ENCODE measurements at regions not wholly inside any gene's neighbourhood (a gene's known extent, or its start where the extent isn't known, plus 50 kb on each side); places are given as distances from the start of the nearest gene placed in this dataset.

DNA sequence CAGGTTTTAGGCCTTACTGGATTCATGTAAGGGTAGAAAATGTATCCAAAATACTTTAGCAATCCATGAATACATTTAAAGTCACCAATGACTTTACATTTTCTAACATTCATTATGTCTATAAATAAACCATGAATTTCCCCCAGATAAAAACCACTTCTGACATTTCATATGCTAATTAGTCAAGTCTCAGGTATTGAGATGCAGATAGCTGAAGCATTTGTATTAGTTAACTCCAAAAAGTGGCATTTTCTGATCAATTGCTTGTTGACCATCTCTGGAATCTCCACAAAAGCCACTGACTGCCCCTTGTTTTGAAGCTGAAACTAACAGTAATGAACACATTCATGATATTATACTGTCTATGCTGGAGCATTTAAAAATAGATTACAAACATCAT lies 68.4 kb upstream of the RAP2B start:
- TF ChIP-seq CBX8 (IDR thresholded peaks at IDR 0.05) (no peak), FOSL2 (IDR thresholded peaks at IDR 0.05) (no peak), FOSL2 (CRISPR knock-in tag; IDR thresholded peaks at IDR 0.05) (no peak), MAFK (IDR thresholded peaks at IDR 0.05; ENCODE audit: partially characterized antibody) (no peak), FOXS1 (CRISPR knock-in tag; IDR thresholded peaks at IDR 0.05) (no peak), HEYL (CRISPR knock-in tag; IDR thresholded peaks at IDR 0.05) (no peak), RCOR1 (IDR thresholded peaks at IDR 0.05; ENCODE audit: low read depth, low read length) (no peak), POLR2A (IDR thresholded peaks at IDR 0.05; ENCODE audit: low read length) (no peak), JUNB (IDR thresholded peaks at IDR 0.05) (no peak), RNF2 (IDR thresholded peaks at IDR 0.05; ENCODE audit: borderline replicate concordance, low read depth) (no peak), NFE2L2 (conservative IDR thresholded peaks at IDR 0.05; ENCODE audit: low read length) (no peak), EHMT2 (IDR thresholded peaks at IDR 0.05; ENCODE audit: low read depth) (no peak), EP300 (IDR thresholded peaks at IDR 0.05) (no peak), TP53 (CRISPR knock-in tag; IDR thresholded peaks at IDR 0.05) (no peak), HDAC2 (IDR thresholded peaks at IDR 0.05) (no peak), NR3C1 (IDR thresholded peaks at IDR 0.05) (no peak), NPAS2 (CRISPR knock-in tag; IDR thresholded peaks at IDR 0.05; ENCODE audit: borderline replicate concordance) (no peak)
- TF ChIP-seq, protein P1, sequence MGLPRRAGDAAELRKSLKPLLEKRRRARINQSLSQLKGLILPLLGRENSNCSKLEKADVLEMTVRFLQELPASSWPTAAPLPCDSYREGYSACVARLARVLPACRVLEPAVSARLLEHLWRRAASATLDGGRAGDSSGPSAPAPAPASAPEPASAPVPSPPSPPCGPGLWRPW (IDR thresholded peaks at IDR 0.05), result no peak

DNA sequence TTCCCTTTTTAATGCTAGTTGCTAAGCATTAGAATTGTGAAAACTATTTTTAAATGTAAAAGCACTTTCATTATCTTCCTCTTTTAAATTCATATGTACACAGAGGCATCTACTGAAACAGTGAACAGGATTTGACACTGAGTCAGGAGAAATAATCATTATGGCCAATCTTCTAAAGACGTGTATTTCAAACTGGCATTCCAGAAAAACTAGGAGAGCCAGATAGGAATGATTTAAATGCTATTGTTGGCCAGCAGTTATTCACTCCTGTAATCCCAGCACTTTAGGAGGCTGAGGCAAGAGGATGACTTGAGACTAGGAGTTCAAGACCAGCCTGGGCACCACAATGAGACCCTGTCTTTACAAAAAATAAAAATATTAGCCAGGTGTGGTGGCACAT lies 67.6 kb upstream of the RAP2B start:
- FAIRE-seq, result peak; percentile 39

More for the DNA sequence above, 68.4 kb upstream of the RAP2B start:
- ATAC-seq, result no peak
- Histone ChIP-seq H3K4me2 (no peak overlapping the region), H3K27ac (no peak overlapping the region), H3K4me3 (no peak overlapping the region), H3K4me1 (0 out of 3 replicates have a peak, but pooled peaks cover 5% of the 10 kb centered on the region), H3K9me3 (no peaks in the 10 kb centered on the region)
- ChIA-PET POLR2A (no interaction called here), CTCF (interaction anchor here (0.8 kb wide), 1 partner anchor 8 kb away, joined by 3 read pairs; no protein-coding TSS in a partner anchor)
- FAIRE-seq, result no peak
- DNase-seq (ENCODE audit: low read depth in 1 of 2, low spot score in 1 of 2), result no peak

DNA sequence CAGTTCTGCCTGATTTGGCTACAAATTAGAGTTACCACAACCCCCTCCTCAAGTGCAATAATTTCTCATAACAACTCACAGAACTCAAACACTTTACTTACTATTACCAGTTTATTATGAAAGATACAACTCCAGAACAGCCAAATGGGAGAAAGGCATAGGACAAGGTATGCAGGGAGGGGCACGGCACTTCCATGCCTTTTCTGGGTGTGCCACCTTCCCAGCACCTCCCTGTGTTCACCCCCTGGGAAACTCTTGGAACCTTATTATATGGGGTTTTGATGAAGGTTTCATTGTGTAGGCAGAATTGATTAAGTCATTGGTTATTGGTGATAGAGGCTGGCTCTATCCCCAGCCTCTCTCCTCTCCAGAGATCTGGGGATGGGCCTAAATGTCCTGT lies 66.6 kb upstream of the RAP2B start:
- DNase-seq (ENCODE audit: low read depth in 1 of 2, low spot score in 1 of 2) (no peak), FAIRE-seq (no peak), ATAC-seq (no peak)
- Histone ChIP-seq H3K27ac (no peak overlapping the region), H3K4me2 (no peak overlapping the region), H3K4me3 (no peak overlapping the region), H3K9me3 (no peaks in the 10 kb centered on the region), H3K4me1 (0 out of 3 replicates have a peak, but pooled peaks cover 5% of the 10 kb centered on the region)
- WGBS (ENCODE audit: missing lambda C conversion rate), result 100% methylated on average over 1 of the region's 1 CpG
- CTCF ChIA-PET, result no interaction called here
- POLR2A ChIA-PET, result no interaction called here
- no peak for TF ChIP-seq JUN (IDR thresholded peaks at IDR 0.05)
- no peak for TF ChIP-seq CBX8 (IDR thresholded peaks at IDR 0.05)
- TF ChIP-seq, protein P2, sequence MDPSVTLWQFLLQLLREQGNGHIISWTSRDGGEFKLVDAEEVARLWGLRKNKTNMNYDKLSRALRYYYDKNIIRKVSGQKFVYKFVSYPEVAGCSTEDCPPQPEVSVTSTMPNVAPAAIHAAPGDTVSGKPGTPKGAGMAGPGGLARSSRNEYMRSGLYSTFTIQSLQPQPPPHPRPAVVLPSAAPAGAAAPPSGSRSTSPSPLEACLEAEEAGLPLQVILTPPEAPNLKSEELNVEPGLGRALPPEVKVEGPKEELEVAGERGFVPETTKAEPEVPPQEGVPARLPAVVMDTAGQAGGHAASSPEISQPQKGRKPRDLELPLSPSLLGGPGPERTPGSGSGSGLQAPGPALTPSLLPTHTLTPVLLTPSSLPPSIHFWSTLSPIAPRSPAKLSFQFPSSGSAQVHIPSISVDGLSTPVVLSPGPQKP (IDR thresholded peaks at IDR 0.05; ENCODE audit: low read depth, low read length), result no peak
- TF ChIP-seq KDM5A (IDR thresholded peaks at IDR 0.05), result no peak
- TF ChIP-seq, protein P1 (IDR thresholded peaks at IDR 0.05), result no peak
- no peak for TF ChIP-seq HOXB13 (CRISPR knock-in tag; IDR thresholded peaks at IDR 0.05; ENCODE audit: low read depth)
- no peak for TF ChIP-seq RAD21 (conservative IDR thresholded peaks at IDR 0.05 in 1 of 2, IDR thresholded peaks at IDR 0.05 in 1 of 2)

More for the DNA sequence above, 67.6 kb upstream of the RAP2B start:
- ATAC-seq (no peak), DNase-seq (ENCODE audit: low read depth in 1 of 2, low spot score in 1 of 2) (no peak)
- ChIA-PET POLR2A (no interaction called here), CTCF (no interaction called here)
- Histone ChIP-seq H3K27ac (no peak overlapping the region), H3K9me3 (no peaks in the 10 kb centered on the region), H3K4me3 (no peak overlapping the region), H3K4me2 (no peak overlapping the region), H3K4me1 (0 out of 3 replicates have a peak, but pooled peaks cover 5% of the 10 kb centered on the region)
- TF ChIP-seq ZNF302 (CRISPR knock-in tag; IDR thresholded peaks at IDR 0.05) (no peak), KDM1A (IDR thresholded peaks at IDR 0.05; ENCODE audit: low read depth) (no peak)
- WGBS (ENCODE audit: missing lambda C conversion rate), result 80% methylated on average over 1 of the region's 1 CpG
